Mucosa of descending colon (tissue), 3 donors: ENCODE measurements at regions not wholly inside any gene's neighbourhood (a gene's known extent, or its start where the extent isn't known, plus 50 kb on each side); places are given as distances from the start of the nearest gene placed in this dataset.

Experiments used
- ATAC-seq: fragments of 200-7000 bp; cut with Tn5 transposase; one replicate; pipeline ENCODE4 v1.9.1; 2020; ENCODE audit warnings: mild to moderate bottlenecking, moderate library complexity
- DNase-seq, 3 donors: peaks; one replicate each; pipeline ENCODE4 v3.0.0-alpha.2; 2020
- H3K36me3 ChIP-seq: fragments of 200-600 bp; one replicate; pipeline ENCODE4 v1.8.0; 2021; ENCODE audit warnings: low read depth, mild to moderate bottlenecking
- H3K4me1 ChIP-seq: fragments of 200-600 bp; one replicate; pipeline ENCODE4 v1.8.0; 2021; ENCODE audit warnings: low read depth, mild to moderate bottlenecking
- H3K4me3 ChIP-seq: fragments of 200-600 bp; one replicate; pipeline ENCODE4 v1.8.0; 2021; ENCODE audit warnings: mild to moderate bottlenecking
- H3K9me3 ChIP-seq: fragments of 200-600 bp; one replicate; pipeline ENCODE4 v1.8.0; 2021; ENCODE audit warnings: mild to moderate bottlenecking
- CTCF ChIP-seq: fragments of 200-600 bp; IDR thresholded peaks from one replicate; pipeline ENCODE4 v1.8.0; 2022; ENCODE audit warnings: antibody characterized with exemption, mild to moderate bottlenecking
- intact Hi-C, 2 donors: fragments of 100-400 bp; cut with DNase I in 1 of 2; cut with micrococcal nuclease in 1 of 2; formaldehyde crosslinking; loops; one replicate each; pipeline versions ENCODE4 v1.11.0 to v1.11.1; 2022; cut with DNase I, micrococcal nuclease
- donor health status: DM: no; HTN: no; CAD: no; lungs with moderate emphysema.
- donor health status: DM: no; HTN: no; CAD: no.
- donor health status: DM: no; HTN: yes; CAD: no.

GRCh38 chr16:52051414-52052172 lies 495.4 kb downstream of the TOX3 start:
- Histone ChIP-seq H3K36me3 (no peaks in the 10 kb centered on the region), H3K4me1 (no peaks in the 10 kb centered on the region), H3K4me3 (no peak overlapping the region), H3K9me3 (no peaks in the 10 kb centered on the region)
- no peak for ATAC-seq
- DNase-seq: no peak
- intact Hi-C loops: no loop called here
- TF ChIP-seq CTCF: no peak

GRCh38 chr16:52050418-52050817 lies 496.5 kb downstream of the TOX3 start:
- Histone ChIP-seq H3K36me3 (no peaks in the 10 kb centered on the region), H3K4me3 (no peak overlapping the region), H3K9me3 (peaks cover under 1% of the 10 kb centered on the region), H3K4me1 (no peaks in the 10 kb centered on the region)
- ATAC-seq: no peak
- DNase-seq: no peak
- intact Hi-C loops: no loop called here
- TF ChIP-seq CTCF: no peak

DNA sequence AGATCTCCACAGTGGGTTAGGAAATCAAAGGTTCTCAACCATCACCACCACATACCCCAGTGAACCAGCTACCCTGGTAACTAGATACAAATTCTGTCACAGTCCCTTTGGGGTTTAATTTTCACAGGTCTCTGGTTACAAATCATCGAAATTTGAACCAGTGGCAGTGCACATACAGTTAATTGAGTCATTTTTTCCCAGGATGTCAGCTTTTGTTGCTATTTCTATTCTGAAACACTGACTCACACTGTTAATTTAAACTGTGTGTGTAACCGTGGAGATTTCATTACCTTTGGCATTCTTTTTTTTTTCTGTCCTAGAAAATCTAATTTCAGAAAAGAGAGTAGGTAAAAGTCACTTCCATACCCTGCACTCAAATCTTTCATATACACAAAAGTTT lies 511.5 kb downstream of the TOX3 start:
- Histone ChIP-seq H3K9me3 (no peaks in the 10 kb centered on the region), H3K4me3 (no peak overlapping the region), H3K4me1 (no peaks in the 10 kb centered on the region), H3K36me3 (no peaks in the 10 kb centered on the region)
- DNase-seq (no peak), ATAC-seq (no peak)
- intact Hi-C loops: no loop called here
- TF ChIP-seq CTCF: no peak

DNA sequence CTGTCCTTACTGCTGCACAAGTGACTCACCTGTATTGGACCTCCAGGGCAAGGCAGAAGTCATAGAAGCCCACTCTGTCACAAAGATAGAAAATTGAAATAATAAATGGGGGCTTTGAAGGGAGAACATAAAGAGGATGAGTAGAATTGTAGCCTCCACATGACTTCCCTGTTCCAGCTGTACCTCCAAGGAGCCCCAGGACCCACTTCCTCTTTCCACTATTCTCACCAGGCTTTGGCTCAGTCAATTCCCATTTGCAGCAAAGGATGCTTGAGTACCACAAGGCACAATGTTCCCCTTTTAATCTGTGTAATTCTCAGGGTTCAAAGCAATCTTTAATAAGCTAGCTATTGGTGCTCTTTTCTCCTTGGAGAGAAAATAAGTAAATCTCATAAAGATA lies 512.1 kb downstream of the TOX3 start:
- no peak for DNase-seq
- Histone ChIP-seq H3K36me3 (no peaks in the 10 kb centered on the region), H3K4me3 (no peak overlapping the region), H3K9me3 (no peaks in the 10 kb centered on the region), H3K4me1 (no peaks in the 10 kb centered on the region)
- no peak for TF ChIP-seq CTCF
- intact Hi-C loops: no loop called here
- ATAC-seq: no peak

DNA sequence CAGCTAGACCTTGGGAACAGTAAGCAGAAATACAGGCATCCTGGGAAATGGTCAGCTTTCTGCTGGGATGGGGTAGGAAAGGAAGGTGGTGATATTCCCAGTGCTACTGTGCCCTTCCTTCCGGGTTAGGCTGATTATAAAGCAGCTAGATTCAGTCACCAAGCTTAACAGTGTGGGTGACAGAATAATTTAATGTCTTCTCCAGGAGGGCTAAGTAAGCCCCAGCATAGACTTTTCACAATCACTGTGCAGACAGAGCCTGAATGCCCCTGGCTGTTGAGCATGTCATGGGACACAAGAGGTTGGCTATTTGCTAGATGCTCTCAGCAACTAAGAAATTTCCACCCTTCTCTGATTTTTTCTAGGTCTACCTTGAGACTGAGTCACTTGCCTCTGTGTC lies 513.0 kb downstream of the TOX3 start:
- intact Hi-C loops: no loop called here
- Histone ChIP-seq H3K4me1 (no peaks in the 10 kb centered on the region), H3K9me3 (no peaks in the 10 kb centered on the region), H3K4me3 (no peak overlapping the region), H3K36me3 (no peaks in the 10 kb centered on the region)
- no peak for ATAC-seq
- DNase-seq: no peak
- no peak for TF ChIP-seq CTCF

- TF ChIP-seq CTCF: no peak
- H3K4me1 ChIP-seq: no peaks in the 10 kb centered on the region
- H3K4me3 ChIP-seq: no peak overlapping the region
- no peaks in the 10 kb centered on the region for H3K36me3 ChIP-seq
- intact Hi-C loops: no loop called here
- DNase-seq: no peak
- no peaks in the 10 kb centered on the region for H3K9me3 ChIP-seq
- no peak for ATAC-seq
Observed at GRCh38 chr16:52022980-52023379, 524.0 kb downstream of the TOX3 start.
